ENCODE measurements at regions not wholly inside any gene's neighbourhood (a gene's known extent, or its start where the extent isn't known, plus 50 kb on each side); places are given as distances from the start of the nearest gene placed in this dataset.
"Not testable (repeated sequence)": the region's sequence is repeated elsewhere in the genome, so short reads cannot be mapped to it uniquely, and the experiment has no call there.

DNA sequence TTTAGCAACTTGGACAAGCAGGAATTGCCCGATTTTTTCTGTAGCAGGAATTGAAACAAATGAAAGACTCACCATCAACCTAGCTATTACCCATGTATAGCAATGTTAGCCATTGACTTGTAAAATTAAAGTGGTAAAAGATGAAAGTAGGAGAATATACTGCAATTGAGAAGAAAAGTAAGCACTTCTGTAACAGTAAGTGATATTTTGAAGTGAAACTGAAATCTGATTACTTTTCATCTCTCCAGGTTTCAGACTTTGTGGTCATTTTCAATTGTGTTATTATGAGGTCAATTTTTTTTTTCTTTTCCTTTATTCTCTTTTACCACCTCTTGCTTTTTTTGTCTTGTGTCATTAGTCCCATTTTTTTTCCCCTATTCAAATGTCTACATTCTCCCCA, 1078.2 kb downstream of the ZPLD1 start:
- DNase-seq: no peak

DNA sequence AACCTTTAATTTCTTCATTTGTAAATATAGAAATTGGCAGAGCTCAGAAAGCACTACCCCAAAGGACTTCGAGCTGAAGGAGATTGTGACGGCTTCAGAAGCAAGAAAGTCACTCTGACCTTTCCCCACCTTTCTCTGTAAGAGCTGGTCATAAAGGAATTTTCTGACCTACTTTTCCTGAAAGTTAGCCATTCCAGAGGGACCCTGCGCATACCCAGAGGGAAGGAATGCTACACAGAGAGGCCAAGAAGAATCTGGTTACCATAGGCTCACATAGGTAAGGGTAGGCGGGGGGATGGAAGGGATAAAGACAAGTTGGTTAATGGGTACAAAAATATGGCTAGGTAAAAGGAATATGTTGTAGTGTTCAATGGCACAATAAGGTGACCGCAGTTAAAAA, 1080.3 kb downstream of the ZPLD1 start:
- DNase-seq: no peak

GRCh38 chr3:103516950-103517349, 1082.1 kb downstream of the ZPLD1 start:
- no peak for DNase-seq

DNA sequence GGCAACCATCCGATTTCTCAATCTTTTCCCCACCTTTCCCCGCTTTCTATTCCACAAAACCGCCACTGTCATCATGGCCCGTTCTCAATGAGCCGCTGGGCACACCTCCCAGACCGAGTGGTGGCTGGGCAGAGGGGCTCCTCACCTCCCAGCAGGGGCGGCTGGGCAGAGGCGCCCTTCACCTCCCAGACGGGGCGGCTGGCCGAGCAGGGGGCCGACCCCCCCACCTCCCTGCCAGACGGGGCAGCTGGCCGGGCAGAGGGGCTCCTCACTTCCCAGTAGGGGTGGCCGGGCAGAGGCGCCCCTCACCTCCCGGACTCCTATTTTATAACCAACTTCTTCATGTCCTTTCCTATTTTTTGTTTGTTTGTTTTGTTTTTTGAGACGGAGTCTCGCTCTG, 1096.5 kb downstream of the ZPLD1 start:
- not testable (repeated sequence) for DNase-seq

DNA sequence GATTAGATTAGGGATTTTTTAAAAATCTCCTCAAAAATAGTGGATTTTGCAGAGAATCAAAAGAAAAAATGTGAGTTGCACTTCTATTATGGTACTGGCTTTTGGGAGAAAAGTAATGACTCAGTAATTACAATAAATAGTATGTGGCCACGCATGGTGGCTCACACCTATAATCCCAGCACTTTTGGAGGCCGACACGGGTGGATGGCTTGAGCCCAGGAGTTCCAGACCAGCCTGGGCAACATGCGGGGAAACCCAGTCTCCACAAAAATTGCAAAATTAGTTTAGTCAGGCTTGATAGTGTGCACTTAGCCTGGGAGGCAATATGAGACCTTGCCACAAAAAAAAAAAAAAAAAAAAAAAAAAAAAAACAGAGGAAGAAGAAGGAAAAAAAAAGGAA, 1098.2 kb downstream of the ZPLD1 start:
- DNase-seq: no peak

GRCh38 chr3:103554451-103554850, 1119.6 kb downstream of the ZPLD1 start:
- no peak for DNase-seq

- DNase-seq: not testable (repeated sequence)
These were observed 1129.3 kb downstream of the ZPLD1 start for GRCh38 chr3:103564116-103564515.

DNA sequence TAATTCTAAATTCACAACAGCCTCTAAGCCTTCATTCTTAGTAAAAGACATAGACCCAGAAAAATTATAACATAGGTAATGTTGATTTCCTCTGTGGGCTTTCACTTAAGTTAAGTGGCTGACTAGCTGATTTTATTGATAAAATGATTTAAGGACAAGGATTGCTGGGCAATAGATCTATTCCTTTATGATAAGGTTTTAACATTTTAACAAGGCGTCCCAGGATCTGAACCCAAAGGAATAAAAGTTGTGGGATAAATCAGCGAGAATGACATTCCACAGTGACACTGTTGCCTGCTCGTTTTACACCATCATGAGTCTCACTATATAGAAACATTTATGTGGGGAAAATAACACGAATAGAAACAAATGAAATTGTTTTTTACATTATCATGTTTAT, 1151.0 kb downstream of the ZPLD1 start:
- DNase-seq: no peak

DNA sequence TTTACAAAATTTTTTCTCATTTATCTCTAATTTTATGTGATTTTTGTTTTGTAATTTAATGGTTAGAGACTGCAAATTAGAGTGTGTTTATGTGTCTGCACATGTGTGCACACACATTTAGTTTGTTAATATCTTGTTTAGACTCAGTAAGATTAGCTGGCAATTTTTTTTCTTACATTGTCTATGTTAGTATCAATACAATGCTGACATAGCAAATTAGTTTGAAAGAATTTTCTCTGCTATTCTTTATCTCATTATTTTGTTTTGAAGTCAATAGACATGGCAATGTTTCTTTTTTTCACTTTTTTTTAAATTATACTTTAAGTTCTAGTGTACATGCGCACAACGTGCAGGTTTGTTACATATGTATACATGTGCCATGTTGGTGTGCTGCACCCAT, 1155.0 kb downstream of the ZPLD1 start:
- no peak for DNase-seq

DNA sequence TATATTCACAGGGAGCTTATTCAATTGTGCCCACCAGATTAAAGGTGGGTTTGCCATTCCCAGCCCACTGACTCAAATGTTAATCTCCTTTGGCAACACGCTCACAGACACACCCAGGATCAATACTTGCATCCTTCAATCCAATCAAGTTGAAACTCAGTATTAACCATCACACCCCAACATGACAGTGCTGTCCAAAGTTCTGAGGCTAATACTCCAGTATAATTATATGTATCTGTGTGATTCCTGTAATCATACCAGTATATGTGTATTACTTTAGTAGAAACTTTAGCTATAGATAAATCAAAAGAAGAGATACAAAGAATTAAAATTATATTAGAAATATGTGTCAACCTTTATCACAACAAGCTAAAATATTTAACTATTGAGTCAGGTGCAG, 1166.0 kb downstream of the ZPLD1 start:
- DNase-seq: no peak

- no peak for DNase-seq
These were observed 1166.9 kb downstream of the ZPLD1 start for GRCh38 chr3:103601666-103602065.

- DNase-seq: no peak
These were observed 1174.7 kb downstream of the ZPLD1 start for GRCh38 chr3:103609472-103609871.

GRCh38 chr3:103613397-103614156, 1178.8 kb downstream of the ZPLD1 start:
- DNase-seq: no peak

DNA sequence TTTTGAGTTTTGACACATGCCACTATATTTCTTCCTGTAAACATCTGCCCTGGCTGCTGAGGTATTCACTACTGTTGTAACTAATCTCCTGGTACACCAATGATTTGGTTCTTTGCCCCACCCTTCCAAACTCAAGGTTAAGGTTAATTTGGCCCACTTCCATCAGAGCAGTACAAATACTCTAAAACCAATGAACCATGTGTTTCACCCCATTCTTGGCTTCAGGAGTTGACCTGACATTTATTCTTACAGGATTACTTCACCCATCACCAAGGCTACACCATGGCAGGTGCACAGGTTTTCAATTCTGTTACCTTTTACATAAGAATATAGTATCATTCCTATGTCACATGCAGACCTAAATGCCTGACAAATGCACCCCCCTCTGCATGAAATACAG, 1179.9 kb downstream of the ZPLD1 start:
- DNase-seq: no peak

DNA sequence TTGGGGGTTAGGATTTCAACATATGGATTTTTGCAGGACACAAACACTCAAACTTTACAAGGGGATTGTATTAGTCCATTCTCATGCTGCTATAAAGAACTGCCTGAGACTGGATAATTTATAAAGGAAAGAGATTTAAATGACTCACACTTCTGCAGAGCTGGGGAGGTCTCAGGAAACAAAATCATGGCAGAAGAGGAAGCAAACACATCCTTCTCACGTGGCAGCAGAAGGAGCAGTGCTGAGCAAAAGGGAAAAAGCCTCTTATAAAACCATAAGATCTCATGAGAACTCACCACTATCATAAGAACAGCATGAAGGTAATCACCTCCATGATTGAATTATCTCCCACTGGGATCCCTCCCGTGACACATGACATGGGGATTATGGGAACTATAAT, 1183.1 kb downstream of the ZPLD1 start:
- DNase-seq: no peak

- DNase-seq: no peak
These were observed 1189.5 kb downstream of the ZPLD1 start for GRCh38 chr3:103624271-103624670.

GRCh38 chr3:103629391-103629790, 1194.6 kb downstream of the ZPLD1 start:
- no peak for DNase-seq

DNA sequence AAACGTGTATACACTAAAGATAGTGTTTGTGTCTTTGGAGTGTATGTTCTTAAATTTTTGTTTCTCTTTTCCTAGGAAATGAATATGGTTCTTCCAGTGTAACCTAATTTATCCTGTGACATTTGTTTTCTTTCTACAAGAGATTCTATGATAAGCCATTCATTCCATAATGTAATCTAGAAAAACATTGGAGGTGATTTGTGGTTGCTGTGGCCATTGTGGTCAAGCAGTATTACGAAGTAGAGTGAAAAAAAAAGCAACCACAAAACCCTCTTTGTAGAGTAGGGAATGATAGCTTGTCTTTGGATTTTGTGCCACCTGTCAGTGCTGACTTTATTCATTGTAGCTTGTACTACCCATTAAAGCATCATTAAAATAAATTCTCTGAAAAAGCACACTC, 1209.6 kb downstream of the ZPLD1 start:
- DNase-seq: no peak

DNA sequence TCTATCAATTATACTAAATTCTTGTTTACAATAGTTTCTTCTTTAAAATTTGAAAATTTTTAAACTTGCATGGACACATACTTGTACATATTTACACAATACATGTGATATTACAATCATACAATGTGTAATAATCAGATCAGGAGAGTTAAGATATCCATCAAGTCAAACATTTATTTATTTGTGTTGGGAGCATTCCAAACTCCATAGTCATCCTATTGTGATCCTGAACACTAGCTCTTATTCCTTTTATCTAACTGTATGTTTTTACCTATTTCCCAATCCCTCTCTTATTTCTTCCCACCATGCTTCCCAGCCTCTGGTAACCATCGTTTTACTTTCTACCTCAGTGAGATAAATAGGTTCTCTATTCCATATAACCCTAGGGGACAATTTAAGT, 1219.2 kb downstream of the ZPLD1 start:
- DNase-seq: no peak

GRCh38 chr3:103657756-103658155, 1222.9 kb downstream of the ZPLD1 start:
- DNase-seq: no peak

DNA sequence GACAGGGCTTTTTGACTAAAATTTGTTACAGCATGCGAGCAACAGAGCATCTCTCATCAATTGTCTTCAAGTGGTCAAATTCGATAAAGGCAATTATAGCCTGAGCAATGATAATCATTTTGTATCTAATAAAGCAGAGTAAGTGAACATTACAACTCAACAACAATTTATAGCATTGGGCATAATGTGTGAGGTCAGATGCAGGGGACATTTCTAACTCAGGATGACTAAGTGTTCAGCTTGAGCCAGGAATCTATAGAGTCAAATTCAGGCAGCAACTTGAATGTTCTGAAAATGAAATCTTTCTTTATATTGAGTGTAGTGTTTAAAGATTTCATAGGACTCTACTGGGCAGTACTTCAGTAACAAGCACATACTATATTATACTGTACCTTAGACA, 1226.0 kb downstream of the ZPLD1 start:
- no peak for DNase-seq

- no peak for DNase-seq
These were observed 1227.8 kb downstream of the ZPLD1 start for GRCh38 chr3:103662591-103662990.

- DNase-seq: no peak
These were observed 1237.5 kb downstream of the ZPLD1 start for GRCh38 chr3:103672346-103672745.

- DNase-seq: no peak
These were observed 1250.1 kb downstream of the ZPLD1 start for GRCh38 chr3:103684904-103685303.

GRCh38 chr3:103685939-103686338, 1251.1 kb downstream of the ZPLD1 start:
- no peak for DNase-seq

All from NCI-H187 treated with DMSO at 0.1 percent for 48 hours (cell line).